ENCODE measurements at regions not wholly inside any gene's neighbourhood (a gene's known extent, or its start where the extent isn't known, plus 50 kb on each side); places are given as distances from the start of the nearest gene placed in this dataset.

- no peak overlapping the region for H3K27ac ChIP-seq (ENCODE audit: low read depth, low read length)
Observed at GRCh38 chr12:3959799-3960560, 86.8 kb upstream of the PARP11 start.

GRCh38 chr12:3958534-3958933, 85.3 kb upstream of the PARP11 start:
- TF ChIP-seq CTCF (IDR thresholded peaks at IDR 0.05; ENCODE audit: low read depth, low read length, poor library complexity, severe bottlenecking) (no peak), EZH2phosphoT487 (IDR thresholded peaks at IDR 0.05; ENCODE audit: borderline replicate concordance, low read length) (no peak)
- no peaks in the 10 kb centered on the region for H3K9me2 ChIP-seq (replicated peaks; ENCODE audit: control insufficient read depth, low read length)
- H3K79me2 ChIP-seq (ENCODE audit: control insufficient read depth, low read length), result no peaks in the 10 kb centered on the region
- no peaks in the 10 kb centered on the region for H3K9me3 ChIP-seq (ENCODE audit: control insufficient read depth, insufficient read depth, low read length)
- H4K20me1 ChIP-seq (ENCODE audit: control insufficient read depth, insufficient read depth, low read depth, low read length), result no peaks in the 10 kb centered on the region
- no peaks in the 10 kb centered on the region for H3K4me1 ChIP-seq (ENCODE audit: control insufficient read depth, low read length)
- H3K36me3 ChIP-seq (ENCODE audit: control insufficient read depth, low read length), result no peaks in the 10 kb centered on the region
- no peak overlapping the region for H3K27ac ChIP-seq (ENCODE audit: low read depth, low read length)
- no peak overlapping the region for H3K4me2 ChIP-seq (ENCODE audit: low read length)
- H3F3A ChIP-seq (ENCODE audit: control insufficient read depth, insufficient read depth), result no peaks in the 10 kb centered on the region
- peaks cover 16% of the 10 kb centered on the region for H3K27me3 ChIP-seq (ENCODE audit: control insufficient read depth, low read length)
- no peak overlapping the region for H3K4me3 ChIP-seq (ENCODE audit: low read length)

More at GRCh38 chr12:3959799-3960560, 86.8 kb upstream of the PARP11 start:
- Histone ChIP-seq H3K4me3 (ENCODE audit: low read length) (no peak overlapping the region), H3K4me1 (ENCODE audit: control insufficient read depth, low read length) (no peaks in the 10 kb centered on the region), H3K27me3 (ENCODE audit: control insufficient read depth, low read length) (peaks cover 16% of the 10 kb centered on the region), H3F3A (ENCODE audit: control insufficient read depth, insufficient read depth) (no peaks in the 10 kb centered on the region), H3K9me3 (ENCODE audit: control insufficient read depth, insufficient read depth, low read length) (no peaks in the 10 kb centered on the region), H4K20me1 (ENCODE audit: control insufficient read depth, insufficient read depth, low read depth, low read length) (no peaks in the 10 kb centered on the region), H3K79me2 (ENCODE audit: control insufficient read depth, low read length) (no peaks in the 10 kb centered on the region), H3K36me3 (ENCODE audit: control insufficient read depth, low read length) (no peaks in the 10 kb centered on the region), H3K9me2 (replicated peaks; ENCODE audit: control insufficient read depth, low read length) (no peaks in the 10 kb centered on the region), H3K4me2 (ENCODE audit: low read length) (no peak overlapping the region)
- TF ChIP-seq CTCF (IDR thresholded peaks at IDR 0.05; ENCODE audit: low read depth, low read length, poor library complexity, severe bottlenecking) (no peak), EZH2phosphoT487 (IDR thresholded peaks at IDR 0.05; ENCODE audit: borderline replicate concordance, low read length) (no peak)

GRCh38 chr12:3951380-3952135, 78.4 kb upstream of the PARP11 start:
- H3F3A ChIP-seq (ENCODE audit: control insufficient read depth, insufficient read depth), result no peaks in the 10 kb centered on the region
- peaks cover under 1% of the 10 kb centered on the region; the same call in 1 of the 2 replicates for H3K27me3 ChIP-seq (ENCODE audit: control insufficient read depth, low read length)
- H4K20me1 ChIP-seq (ENCODE audit: control insufficient read depth, insufficient read depth, low read depth, low read length), result no peaks in the 10 kb centered on the region
- H3K4me1 ChIP-seq (ENCODE audit: control insufficient read depth, low read length), result no peaks in the 10 kb centered on the region
- no peaks in the 10 kb centered on the region for H3K9me3 ChIP-seq (ENCODE audit: control insufficient read depth, insufficient read depth, low read length)
- H3K9me2 ChIP-seq (replicated peaks; ENCODE audit: control insufficient read depth, low read length), result no peaks in the 10 kb centered on the region
- H3K79me2 ChIP-seq (ENCODE audit: control insufficient read depth, low read length), result no peaks in the 10 kb centered on the region
- H3K36me3 ChIP-seq (ENCODE audit: control insufficient read depth, low read length), result no peaks in the 10 kb centered on the region
- no peak overlapping the region for H3K4me2 ChIP-seq (ENCODE audit: low read length)
- H3K4me3 ChIP-seq (ENCODE audit: low read length), result no peak overlapping the region
- TF ChIP-seq CTCF (IDR thresholded peaks at IDR 0.05; ENCODE audit: low read depth, low read length, poor library complexity, severe bottlenecking) (no peak), EZH2phosphoT487 (IDR thresholded peaks at IDR 0.05; ENCODE audit: borderline replicate concordance, low read length) (no peak)
- H3K27ac ChIP-seq (ENCODE audit: low read depth, low read length), result no peak overlapping the region

Measured in DOHH2 (cell line).